Stimulated activated CD4-positive, alpha-beta T cell treated with anti-CD3 and anti-CD28 coated beads, Interleukin-15, amount 100 ng/mL, for 24 hours (primary cell): ENCODE measurements at regions not wholly inside any gene's neighbourhood (a gene's known extent, or its start where the extent isn't known, plus 50 kb on each side); places are given as distances from the start of the nearest gene placed in this dataset.
"Not testable (repeated sequence)": the region's sequence is repeated elsewhere in the genome, so short reads cannot be mapped to it uniquely, and the experiment has no call there.

ENCODE experiments used
- DNase-seq: peaks from one replicate; pipeline ENCODE4 v3.0.0-alpha.2; 2020

DNA sequence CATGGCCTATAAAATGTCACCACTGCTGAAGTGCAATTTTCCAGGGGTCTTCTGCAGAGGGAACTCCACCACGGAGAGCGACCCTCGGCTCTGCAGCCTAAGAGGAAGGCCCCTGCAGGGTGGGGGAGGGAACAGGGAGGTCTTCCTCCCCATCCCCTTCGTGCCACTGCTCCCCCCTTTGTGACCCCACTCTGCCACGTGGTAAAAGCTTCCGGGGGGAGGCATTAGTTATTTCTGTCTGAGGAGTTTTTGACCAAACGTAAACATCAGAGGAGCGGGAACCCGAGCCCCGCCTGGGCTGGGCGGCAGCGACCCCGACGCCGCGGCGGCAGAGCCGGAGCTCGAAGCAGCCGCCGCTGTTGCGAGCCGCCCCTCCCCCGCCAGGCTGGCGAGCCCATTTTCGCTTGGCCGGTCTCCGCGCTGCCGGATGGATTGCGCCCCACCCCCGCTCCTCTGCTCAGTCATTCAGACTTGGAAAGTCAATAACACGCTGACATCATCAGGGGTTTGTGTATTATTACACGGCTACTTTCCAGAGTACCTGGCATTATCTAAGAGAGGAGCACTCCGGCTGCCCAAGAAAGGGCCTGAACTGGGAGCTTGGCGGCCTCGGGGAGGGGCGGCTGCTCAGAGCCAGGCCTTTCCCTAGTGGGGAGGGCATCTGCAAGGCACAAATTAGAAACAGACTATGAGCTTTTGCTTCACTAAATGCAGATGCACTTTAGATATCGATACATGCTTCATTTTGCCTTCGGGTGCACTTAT, 162.5 kb upstream of the TBL1XR1 start:
- DNase-seq, result peak; percentile 96

DNA sequence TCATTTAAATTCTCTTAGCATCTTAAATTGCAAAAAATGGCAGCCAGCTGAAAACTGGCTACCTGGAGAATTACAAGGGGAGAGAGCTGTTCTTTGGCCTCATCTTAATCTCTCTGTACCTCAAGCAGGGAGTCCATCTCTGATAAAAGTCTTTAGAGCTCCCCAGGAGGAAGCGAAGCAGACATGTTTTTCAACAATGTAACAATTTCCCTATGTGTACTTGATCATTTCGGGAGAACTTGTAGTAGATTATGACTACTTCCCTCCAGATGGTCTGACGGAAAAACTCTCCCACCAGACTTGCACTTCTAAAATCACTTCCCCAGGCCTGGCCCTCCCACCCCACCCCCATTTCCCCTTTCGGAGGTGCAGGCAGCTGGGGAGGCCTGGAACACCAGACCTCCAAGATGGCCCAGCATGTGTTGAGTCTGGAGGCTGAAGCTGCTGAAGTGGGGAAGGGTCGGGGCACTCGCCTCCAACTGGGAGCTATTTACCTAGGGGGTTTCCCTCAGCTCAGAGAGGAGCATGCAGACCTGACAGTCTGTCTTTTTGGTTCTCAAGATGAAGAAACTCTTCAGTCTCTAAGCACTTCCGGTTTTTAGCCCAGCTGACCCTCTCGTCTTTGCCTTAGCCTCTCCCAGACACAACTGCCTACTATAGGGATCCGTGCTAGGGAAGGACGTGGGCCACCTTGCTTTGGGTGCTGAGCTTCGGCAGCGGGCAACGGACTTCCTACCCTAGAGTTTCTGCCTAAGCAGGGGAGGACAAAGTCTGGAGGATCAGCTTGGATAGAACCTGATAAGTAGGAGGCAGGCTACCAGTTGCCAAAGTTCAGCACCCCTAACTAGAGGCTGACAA, 164.0 kb upstream of the TBL1XR1 start:
- DNase-seq, result peak; percentile 23

DNA sequence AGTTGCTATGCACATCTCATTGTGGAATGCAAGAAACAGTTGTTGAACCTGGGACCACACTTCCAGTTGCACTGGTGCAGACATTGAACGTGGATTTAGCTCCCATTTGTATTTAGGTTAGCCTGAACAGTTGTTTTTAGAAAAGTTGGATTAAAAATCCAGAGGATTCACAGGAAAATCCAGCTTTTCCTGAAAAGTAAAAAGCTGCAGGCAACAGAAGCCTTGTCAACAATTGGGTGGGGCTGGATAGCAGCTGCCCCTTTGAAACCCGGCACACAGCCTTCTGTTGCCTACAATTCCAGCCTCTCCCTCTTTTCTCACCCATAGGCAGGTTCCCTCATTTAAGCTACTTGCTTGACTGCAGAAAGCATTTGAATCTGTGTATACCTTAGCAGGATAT, 165.3 kb upstream of the TBL1XR1 start:
- DNase-seq, result no peak

DNA sequence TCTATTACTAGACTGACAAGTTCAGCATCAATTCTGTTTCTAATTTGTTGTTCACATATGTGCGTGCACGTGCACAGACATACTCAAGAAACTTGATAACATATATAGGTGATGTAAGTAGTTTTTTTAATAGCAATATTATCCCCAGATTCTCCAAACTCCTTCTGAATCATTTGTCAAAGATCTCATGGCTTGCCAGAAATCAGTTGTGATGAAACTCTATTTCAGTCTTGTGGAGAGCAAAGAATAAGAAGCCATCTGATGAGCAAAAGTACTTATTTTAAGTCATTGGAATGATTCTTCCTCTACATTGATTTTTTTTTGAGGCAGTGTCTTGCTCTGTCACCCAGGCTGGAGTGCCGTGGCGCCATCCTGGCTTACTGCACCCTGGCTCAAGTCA, 167.0 kb upstream of the TBL1XR1 start:
- no peak for DNase-seq

DNA sequence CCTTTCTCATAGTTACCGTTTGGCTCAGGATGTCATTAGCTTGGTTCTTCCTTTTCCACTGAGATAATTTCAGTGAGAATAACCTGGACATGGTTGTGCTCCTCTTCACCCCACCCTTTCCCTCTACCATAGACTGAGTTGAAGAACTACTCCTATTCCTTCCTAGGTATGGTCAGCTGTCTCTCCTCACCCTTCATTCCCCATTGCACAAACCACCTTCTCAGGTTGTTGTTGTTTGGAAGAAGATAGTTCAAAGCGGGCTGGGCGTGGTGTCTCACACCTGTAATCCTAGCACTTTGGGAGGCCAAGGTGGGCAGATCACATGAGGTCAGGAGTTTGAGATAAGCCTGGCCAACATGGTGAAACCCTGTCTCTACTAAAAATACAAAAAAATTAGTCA, 168.0 kb upstream of the TBL1XR1 start:
- not testable (repeated sequence) for DNase-seq

DNA sequence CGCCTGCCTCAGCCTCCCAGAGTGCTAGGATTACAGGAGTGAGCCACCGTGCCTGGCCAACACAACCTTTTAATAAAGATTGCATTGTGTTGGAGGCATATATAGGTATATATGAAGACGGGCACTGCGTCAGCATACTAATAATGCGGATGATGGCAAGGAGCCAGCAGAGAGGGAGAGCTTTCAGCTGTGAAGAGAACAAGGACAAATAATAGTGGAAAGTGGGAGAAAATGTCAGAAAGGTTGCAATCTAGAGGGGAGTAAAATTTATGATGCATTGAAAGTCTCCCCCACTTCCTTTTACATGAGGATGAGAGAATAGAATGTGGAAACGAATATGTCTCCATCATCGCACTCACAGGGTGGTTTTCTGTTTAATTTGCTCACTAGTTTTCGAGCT, 170.5 kb upstream of the TBL1XR1 start:
- no peak for DNase-seq

DNA sequence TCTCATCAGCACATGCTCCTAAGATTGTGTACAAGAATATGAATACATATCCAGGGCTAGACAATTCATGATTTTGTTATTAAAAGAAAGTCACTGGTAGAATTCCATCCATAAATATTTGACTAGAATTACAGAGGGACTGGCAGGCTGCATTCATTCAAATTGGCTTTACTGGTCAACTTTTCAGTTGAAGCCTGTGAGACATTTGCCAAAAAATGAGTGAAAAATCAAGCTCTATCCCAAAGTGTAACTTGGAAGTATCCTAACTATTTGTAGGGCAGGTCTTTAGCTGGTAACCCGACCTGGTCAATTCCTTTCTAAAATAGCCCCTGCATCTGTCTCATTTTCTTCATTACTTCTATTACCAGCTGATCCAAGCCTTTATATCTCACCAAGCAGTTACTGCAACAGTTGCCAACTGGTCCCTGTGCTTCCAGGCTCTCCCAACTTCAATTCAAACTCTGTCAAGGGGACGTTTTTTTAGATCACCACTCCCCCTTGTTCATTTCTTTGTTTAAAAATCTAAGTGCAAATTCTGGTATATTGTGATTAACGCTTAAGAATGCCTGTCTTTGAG, 173.1 kb upstream of the TBL1XR1 start:
- no peak for DNase-seq

DNA sequence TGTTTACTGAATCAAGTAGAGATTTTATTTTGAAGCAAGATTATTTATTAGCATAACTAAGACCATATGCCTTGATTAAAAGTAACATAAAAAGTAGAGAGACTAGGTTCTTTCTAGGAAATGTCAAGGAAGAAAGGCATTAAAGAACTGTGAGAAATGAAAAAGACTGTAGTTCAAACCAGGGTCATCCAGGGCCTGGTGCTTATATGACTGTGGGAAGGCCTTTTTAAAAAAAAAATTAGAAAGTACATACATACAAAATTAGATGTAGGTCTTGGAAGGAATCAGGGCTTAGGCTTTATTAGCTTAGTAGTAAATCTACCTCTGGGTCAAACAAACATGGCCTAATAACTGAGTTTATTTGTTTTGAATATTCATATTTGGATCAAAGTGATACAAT, 173.9 kb upstream of the TBL1XR1 start:
- DNase-seq, result no peak

DNA sequence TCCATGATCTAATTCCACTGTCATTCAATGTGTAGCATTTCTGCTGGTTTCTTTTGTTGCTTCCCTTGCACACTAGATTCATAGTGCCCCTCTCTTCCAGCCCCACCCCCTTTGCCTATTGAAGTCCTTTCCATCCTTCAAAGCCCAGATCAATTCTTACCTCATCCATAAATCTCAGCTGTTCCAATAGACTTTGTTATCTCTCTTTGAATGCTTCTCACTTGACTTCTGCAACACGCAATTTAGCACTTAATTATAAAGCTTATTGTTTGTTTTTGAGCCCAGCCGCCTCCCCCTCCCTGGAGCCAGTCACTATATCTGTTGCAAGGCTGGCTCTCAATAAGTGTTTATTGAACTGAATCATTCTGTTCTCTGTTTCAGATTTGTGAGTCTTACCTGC, 174.6 kb upstream of the TBL1XR1 start:
- DNase-seq, result no peak

DNA sequence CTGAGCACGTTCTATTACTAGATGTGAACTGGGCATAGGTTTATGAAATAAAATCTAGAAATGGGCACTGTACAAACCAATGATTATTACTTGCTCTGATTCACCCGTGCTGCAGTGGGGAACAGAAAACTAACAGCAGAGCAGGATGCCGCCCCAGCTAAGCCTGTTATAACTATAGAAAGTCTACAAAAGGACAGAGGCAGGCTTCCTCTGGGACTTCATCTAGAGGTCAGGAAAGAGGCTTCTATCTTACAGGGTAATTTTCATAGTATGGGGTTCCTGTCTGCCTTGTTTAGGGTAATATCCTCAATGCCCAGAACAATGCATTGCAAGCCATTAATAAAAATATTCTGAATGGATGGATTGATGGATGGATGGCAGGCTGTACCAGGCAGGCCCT, 177.0 kb upstream of the TBL1XR1 start:
- no peak for DNase-seq

DNA sequence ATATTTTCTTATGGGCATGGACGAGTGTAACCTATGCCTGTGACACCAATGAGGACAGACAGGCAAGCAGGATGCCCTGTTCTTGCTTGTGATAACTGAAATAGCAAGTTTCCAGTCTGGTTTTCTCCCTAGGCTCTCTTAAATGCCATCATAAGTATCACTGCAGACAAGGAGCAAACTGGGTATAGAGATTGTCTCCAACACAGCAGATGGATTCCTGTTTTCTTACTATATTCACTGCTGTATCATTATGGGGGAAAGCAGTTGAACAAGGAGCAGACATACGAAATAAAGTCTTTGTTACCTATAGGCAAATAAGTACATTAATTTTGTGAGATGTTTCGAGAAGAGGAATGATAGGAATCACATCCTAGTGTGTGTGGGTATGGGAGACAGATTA, 178.0 kb upstream of the TBL1XR1 start:
- DNase-seq, result no peak

DNA sequence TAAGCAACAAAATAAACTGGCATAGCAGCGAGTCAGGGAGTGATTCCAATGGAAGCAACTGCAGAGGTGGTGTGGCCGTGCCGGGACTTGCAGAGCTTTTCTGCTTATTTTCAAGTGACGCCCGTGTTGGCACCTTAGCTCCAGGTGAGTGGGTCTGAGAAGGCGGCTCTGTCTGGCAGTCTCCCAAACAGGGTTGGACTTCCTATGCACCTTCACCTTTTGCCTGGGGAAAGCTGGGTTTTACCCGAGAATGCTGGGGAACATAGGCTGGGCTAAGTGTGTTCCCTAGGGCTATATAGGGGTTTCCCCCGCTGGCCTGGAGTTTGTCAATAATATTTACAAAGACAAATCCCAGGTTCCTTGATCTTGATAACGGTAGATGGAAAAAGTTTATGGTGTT, 179.9 kb upstream of the TBL1XR1 start:
- no peak for DNase-seq

DNA sequence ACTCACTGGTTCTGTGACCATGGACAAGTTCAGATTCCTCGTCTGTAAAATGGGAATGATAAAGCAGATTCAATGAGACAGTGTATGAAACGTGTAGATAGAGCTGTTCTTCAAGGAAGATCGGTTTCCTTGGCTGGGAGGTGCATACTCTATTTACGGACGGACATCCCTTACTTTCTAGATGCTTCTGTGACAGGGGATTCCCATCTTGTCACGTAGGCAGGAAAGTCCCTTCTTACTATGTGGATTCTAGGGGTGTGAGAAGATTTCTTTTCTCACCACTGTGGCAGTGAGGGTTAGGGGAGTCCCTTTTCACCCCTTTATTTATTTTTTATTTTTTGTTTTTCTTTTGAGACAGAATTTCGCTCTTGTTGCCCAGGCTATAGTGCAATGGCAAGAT, 180.9 kb upstream of the TBL1XR1 start:
- DNase-seq, result no peak

DNA sequence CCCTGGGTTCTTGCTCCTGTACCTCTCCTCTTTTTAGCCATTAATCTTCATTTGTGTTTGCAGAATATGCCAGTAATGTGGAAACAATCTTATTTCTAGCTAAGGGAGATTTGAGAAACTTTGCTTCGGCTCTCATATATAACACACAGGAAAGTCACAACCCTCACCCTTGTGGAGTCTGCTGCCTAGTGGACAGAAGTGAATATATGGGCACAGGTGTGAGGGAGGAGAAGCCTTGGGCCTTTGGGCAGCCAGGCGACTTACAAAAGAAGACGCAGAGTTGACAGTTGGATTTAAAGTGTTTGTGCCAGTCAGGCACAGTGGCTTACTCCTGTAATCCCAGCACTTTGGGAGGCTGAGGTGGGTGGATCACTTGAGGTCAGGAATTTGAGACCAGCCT, 181.8 kb upstream of the TBL1XR1 start:
- no peak for DNase-seq

DNA sequence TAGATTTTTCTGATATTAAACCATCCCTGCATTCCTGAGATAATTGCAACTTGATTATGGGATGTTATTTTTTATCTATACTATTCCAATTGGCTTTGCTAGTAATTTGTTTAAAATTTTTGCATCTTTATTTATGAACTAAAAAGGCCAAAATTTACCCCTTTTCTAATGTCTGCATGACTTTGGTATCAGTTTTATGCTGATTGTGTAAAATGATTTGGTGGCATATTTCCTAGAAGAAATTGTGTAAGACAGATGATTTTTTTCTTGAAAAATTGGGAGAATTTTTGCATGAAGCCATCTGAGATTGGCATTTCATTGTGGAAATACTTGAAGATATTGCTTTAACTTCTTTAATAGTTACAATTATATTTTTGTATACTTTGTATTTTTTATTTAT, 183.8 kb upstream of the TBL1XR1 start:
- no peak for DNase-seq

DNA sequence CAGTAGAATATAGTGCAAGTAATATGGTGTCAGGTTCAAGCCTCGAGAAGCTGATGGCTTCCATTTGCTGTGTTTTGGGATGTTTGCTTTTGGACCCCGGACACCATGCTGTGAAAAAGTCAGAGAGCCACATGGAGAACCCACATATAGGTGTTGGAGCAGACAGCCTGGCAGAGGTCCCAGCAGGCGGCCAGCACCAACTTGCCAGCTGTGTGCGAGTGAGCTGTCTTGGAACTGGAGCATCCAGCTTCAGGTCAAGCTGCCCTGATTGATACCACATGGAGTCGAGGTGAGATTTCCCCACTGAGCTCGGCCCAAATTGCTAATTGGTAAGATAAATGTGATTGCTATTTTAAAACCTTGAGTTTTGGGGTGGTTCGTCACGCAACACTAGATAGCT, 185.7 kb upstream of the TBL1XR1 start:
- DNase-seq, result no peak

DNA sequence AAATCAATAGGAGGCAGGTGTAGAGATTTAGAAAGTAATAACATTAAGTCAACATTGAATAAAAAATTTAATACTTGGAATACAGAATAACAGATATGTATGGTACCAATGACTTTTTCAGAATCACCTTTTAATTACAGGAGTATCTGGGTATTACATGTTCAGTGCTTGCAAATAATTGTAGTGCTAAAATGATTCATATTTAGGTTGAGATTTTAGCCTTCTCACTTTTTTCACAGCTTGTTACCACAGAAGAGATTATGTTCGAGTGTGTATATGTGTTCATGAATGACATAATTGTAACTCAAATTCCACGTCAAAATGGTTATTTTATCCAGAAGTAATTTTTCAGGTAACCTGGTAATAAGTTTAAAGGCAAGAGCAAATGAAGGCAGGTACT, 187.9 kb upstream of the TBL1XR1 start:
- DNase-seq, result no peak

DNA sequence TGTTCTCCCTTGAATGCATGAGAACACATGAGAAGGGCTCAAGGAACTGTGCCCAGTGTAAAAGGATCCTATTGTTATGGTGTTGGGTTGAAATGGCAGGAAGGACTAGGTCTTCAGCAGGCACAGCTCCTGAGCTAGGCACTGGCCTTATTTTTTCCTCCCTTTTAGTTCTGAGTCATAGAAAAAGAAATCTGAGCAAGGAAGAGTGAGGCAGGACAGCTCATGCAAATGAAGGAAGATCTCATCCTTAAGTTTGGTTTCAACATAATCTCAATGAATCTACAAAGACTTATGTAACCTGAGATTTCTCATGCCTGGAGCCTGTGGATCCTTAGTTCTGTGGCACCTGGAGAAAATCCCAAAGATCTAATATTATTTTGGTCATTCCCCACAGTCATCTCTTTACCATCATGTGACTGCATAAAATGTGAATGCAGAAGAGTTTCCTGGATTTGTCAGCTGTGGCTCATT, 188.6 kb upstream of the TBL1XR1 start:
- DNase-seq, result no peak

DNA sequence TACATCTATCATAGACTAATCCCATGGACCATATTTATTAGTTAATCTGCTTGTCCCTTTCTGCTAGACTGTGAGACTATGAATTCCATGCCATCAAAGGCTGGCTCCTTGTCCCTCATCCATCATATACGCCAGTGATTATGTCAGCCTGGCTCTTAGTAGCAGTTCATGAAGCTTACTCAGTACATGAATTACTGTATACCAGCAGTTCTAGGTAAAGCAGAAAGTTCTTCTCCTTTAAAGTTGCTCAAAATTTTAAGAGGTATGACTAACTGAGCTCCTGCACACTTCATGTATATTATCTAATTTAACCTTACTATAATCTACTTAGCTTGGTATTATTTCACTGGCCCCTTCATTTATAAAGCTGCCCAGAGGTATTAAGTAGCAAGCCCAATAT, 190.9 kb upstream of the TBL1XR1 start:
- no peak for DNase-seq

DNA sequence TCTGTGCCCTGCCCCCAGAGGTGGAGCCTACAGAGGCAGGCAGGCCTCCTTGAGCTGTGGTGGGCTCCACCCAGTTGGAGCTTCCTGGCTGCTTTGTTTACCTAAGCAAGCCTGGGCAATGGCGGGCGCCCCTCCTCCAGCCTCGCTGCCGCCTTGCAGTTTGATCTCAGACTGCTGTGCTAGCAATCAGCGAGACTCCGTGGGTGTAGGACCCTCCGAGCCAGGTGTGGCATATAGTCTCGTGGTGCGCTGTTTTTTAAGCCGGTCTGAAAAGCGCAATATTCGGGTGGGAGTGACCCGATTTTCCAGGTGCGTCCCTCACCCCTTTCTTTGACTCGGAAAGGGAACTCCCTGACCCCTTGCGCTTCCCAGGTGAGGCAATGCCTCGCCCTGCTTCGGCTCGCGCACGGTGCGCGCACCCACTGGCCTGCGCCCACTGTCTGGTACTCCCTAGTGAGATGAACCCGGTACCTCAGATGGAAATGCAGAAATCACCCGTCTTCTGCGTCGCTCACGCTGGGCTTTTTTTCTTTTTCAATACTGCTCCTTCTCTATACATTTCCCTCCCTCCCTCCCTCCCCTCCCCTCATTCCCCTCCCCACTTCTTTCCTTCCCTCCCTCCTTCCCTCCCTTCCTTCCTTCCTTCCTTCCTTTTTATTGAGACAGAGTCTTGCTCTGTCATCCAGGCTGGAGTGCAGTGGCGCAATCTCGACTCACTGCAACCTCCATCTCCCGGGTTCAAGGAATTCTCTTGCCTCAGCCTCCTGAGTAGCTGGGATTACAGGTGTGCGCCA, 197.1 kb upstream of the TBL1XR1 start:
- not testable (repeated sequence) for DNase-seq

DNA sequence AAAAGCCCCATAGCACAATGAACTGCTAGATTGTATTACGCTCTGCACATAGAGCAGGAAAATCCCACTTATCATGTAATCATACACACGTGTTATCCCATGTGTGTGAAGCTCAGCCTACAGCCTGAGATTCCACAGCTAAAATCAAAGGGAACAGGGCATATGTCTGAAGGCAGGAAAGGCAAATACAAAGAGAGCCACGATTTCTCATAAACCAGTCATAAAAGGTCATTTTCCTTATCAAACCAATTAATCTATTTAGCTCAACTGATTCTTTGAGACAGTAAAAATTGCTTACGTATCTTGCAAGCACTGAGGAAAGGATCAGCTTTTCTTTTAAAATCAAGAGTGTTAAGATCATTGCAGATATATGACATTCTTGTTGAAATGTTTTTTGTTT, 199.5 kb upstream of the TBL1XR1 start:
- DNase-seq, result no peak

DNA sequence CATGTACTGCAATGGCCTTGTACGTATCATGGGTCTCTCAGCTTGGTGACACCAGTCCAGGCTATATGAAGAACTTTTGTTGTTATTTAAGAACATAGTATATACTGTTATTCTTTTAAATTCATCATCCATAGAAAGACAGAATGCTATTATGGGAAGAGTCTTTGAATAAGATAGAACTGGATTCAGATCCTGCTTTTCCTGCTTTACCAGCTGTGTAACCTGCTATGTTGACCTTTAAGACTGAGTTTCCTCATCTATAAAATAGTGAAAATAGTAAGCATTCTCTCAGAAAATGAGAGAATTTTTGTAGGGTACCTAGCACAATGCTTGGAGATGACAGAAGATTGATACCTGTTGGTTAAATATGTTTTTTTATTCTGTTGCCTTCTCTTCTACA, 204.1 kb upstream of the TBL1XR1 start:
- no peak for DNase-seq

DNA sequence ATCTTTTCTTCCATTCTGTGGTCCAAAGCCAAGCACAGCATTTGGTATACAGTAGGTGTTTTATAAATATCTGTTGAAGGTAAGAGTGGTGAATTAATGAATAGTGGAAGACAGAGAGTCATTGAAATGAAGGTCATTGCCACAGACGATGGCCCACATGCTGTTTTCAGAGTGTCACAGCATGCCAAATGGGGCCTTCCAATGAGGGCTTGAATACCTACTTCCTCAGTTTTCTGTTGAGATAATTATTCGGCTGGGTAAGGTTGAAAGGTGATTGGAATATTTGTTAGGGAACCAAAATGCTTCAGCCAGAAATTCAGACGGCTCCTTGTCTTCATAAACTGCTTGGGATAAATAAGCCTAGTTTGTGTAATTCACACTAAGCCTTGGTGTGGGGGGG, 205.3 kb upstream of the TBL1XR1 start:
- no peak for DNase-seq
